Activated CD8-positive, alpha-beta memory T cell treated with anti-CD3 and anti-CD28 coated beads for 36 hours (primary cell): ENCODE measurements at regions not wholly inside any gene's neighbourhood (a gene's known extent, or its start where the extent isn't known, plus 50 kb on each side); places are given as distances from the start of the nearest gene placed in this dataset.

Experiments used
- CTCF ChIA-PET: fragments of 350-600 bp; sonication (Branson Sonifier 250); formaldehyde crosslinking; loops from one replicate; lab custom pipeline; 2021; ENCODE audit warnings: antibody characterized with exemption; lab: Charles Lee
- POLR2A ChIA-PET: fragments of 350-600 bp; sonication (Branson Sonifier 250); formaldehyde crosslinking; loops from one replicate; lab custom pipeline; 2021; ENCODE audit warnings: antibody characterized with exemption; lab: Charles Lee

DNA sequence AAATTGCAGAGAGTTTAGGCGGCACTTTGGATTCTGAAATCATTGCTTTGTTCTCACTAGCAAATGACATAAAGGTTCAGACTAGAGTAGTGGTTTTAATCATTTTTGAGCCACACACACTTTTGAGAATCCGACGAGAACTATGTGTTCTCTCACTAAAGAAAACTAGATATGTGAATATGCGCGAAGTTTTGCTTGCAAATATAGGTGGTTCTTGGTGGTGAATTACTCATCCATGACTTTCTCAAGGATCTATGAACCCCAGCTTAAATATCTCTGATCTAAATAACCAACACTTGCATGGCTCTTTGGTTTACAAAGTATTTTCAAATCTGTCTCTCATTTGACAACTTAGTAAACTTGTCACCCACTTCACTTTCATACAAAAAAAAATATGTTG is 54.8 kb downstream of the NOG start:
- POLR2A ChIA-PET: no interaction called here
- CTCF ChIA-PET: no interaction called here

DNA sequence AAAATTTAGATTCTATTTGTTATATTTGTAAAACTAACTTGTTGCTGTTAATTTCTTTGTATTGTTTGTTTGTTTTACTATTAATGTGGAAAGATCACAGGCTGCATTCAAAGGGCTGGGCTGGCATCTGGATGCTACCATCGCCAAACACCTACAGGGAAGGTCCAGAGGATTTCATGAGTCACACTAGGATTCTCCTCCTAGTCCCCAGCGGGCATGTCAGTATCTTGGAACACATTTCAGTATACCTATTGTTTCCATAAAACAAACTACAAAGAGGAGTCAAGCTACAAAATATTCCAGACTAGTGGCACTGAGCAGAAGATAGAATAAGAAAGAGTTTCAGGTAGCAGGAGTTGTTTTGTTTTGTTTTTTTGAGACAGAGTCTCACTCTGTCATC is 55.3 kb downstream of the NOG start:
- POLR2A ChIA-PET: no interaction called here
- CTCF ChIA-PET: no interaction called here

DNA sequence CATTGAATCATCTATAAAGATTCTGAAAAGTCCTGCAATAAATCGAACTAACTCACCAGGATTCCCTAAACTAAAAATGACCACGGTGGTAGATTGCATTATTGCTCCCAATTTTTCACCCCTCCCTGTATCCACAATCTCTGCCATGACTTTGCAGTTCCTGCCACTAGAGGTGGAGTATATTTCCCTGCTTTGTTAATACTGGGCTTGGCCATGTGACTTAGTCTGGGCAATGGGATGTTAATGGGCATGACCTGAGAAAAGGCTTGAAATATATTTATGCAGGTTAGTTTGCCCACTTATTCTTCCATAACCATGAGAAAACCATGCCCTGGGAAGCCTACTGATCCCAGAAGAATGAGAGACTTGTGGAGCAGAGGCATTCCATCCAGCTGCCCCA is 59.1 kb downstream of the NOG start:
- POLR2A ChIA-PET: no interaction called here

DNA sequence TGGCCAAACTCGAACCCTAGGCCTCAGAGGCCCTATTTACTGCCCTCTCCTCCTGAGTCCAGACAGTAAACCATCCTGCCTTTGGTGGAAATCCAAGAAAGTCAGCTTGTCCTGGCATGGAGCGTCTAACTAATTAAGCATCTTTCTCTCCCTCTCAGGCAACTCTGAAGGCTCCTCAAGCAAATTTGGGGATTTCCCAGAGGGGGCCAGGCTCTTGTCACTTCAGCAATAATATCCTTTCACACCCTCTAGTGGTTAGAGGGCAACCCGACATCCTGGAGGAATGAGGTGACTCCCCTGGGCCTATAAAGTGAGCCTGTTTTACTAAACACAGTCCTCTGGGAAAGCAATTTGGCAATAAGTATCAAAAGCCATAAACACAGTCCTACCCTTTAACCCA is 60.4 kb downstream of the NOG start:
- ChIA-PET POLR2A (no interaction called here), CTCF (interaction anchor here (0.9 to 1.8 kb wide), 2 partner anchors 32 to 61 kb away, joined by 3 read pairs; no protein-coding TSS in a partner anchor)

More for the DNA sequence above, 59.1 kb downstream of the NOG start:
- CTCF ChIA-PET: interaction anchor here (1.8 kb wide), 1 partner anchor 60 kb away, joined by 3 read pairs; no protein-coding TSS in a partner anchor

DNA sequence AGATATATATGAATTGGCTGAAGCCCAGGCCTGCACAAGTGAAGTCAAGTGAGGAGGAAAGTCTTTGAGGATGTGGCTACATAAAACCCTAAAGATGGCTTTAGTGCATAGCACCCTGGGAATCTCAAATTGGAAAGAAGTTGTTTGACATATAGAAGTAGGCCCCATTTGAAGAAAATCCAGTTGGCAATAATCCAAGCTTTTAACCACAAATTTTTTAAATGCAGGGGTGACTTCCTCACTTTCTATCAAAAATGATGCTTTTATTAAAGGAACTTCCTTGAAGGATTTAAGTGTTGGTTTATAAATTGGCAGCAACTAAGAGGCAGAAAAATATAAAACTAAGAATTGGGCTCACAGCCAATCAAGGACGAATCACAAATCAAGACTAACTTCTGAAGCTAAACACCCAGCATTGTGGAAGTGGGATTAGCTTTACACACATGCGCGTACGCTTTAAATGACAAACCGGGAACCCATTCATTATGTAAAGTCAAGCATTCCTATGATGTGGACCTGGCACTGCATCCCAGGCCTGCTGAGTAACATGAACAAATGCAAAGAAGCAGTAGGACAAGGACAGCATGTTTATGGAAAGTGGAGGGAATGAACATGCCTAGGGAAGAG is 63.3 kb downstream of the NOG start:
- POLR2A ChIA-PET: no interaction called here
- CTCF ChIA-PET: no interaction called here

GRCh38 chr17:56658648-56659047 is 65.1 kb downstream of the NOG start:
- POLR2A ChIA-PET: no interaction called here

DNA sequence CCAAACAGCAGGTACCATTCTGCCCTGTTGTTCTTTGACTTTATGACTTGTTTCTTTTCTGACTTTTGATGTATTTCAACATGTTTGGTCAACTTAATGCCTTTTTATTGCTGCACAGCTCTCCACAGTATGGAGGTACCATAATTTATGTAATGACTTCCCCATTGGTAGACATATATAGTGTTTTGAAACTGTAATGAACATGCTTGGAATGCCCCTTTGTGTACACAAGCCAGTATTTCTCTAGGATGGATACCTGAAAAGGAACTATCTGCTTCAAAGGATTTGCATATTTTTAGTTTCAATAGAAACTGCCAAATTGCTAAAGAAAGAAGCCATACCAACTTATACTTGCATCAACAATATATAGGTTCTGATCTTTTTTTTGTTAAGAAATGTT is 66.1 kb downstream of the NOG start:
- CTCF ChIA-PET: no interaction called here
- POLR2A ChIA-PET: no interaction called here

More at GRCh38 chr17:56658648-56659047, 65.1 kb downstream of the NOG start:
- CTCF ChIA-PET: no interaction called here

DNA sequence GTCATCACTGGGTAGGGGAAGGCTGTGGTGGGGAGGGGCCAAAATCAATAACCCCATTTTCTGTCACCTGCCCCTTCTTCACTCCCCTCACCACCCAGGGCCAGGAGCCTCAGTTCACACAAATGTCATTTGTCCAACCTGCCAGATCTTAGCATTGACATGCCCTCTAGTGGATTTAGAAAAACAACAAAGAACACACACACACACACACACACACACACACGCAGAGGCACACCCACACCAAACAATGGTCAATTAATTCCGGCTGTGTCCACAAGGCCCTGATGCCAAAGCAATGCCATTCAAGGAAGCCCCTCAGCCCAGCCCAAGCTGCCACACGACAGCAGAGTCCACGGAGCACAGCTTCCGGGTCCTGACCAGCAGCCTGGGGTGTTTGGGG is 68.4 kb downstream of the NOG start:
- CTCF ChIA-PET: no interaction called here
- POLR2A ChIA-PET: no interaction called here

GRCh38 chr17:56665864-56666263 is 72.4 kb downstream of the NOG start:
- ChIA-PET POLR2A (no interaction called here), CTCF (no interaction called here)

DNA sequence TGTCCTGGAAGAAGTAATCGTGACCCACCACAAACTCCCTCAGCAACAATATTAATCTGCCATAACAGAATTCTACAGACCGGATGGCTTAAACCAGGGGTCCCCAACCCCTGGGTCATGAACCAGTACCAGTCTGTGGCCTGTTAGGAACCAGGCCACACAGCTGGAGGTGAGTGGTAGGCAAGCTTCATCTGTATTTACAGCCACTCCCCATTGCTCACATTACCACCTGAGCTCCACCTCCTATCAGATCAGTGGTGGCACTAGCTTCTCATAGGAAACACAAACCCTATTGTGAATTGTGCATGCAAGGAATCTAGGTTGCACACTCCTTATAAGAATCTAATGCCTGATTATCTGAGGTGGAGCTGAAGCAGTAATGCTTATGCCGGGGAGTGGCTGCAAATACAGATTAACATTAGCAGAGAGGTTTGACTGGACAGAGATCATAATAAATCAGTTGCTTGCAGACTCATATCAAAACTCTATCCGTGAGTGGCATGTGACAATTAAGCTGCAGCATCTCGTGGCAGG is 74.5 kb downstream of the NOG start:
- ChIA-PET CTCF (no interaction called here), POLR2A (no interaction called here)

DNA sequence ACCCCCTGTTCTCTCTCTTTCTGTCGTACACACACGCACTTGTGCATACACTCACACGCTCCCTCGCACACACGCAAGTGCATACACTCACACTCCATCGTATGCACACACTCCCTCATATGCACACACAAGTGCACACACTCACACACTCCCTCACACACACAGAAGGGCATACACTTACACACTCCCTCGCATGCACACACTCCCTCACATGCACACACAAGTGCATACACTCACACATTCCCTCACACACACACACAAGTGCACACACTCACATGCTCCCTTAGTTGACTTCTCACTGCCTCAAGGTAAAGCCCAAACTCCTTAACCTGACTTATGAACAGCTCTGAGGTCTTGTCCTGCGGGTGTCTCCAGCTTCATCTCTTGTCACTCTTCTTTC is 78.7 kb downstream of the NOG start:
- POLR2A ChIA-PET: no interaction called here
- CTCF ChIA-PET: no interaction called here

- POLR2A ChIA-PET: no interaction called here
- CTCF ChIA-PET: no interaction called here
Observed at GRCh38 chr17:56674401-56674925, 81.0 kb downstream of the NOG start.

GRCh38 chr17:56675876-56676660 is 82.6 kb downstream of the NOG start:
- POLR2A ChIA-PET: no interaction called here
- CTCF ChIA-PET: interaction anchor here (1.1 to 2.3 kb wide), 2 partner anchors 40 to 103 kb away, joined by 3 to 9 read pairs; no protein-coding TSS in a partner anchor

GRCh38 chr17:56676810-56677209 is 83.3 kb downstream of the NOG start:
- ChIA-PET CTCF (interaction anchor here (1.1 to 2.3 kb wide), 2 partner anchors 39 to 103 kb away, joined by 3 to 9 read pairs; no protein-coding TSS in a partner anchor), POLR2A (no interaction called here)

DNA sequence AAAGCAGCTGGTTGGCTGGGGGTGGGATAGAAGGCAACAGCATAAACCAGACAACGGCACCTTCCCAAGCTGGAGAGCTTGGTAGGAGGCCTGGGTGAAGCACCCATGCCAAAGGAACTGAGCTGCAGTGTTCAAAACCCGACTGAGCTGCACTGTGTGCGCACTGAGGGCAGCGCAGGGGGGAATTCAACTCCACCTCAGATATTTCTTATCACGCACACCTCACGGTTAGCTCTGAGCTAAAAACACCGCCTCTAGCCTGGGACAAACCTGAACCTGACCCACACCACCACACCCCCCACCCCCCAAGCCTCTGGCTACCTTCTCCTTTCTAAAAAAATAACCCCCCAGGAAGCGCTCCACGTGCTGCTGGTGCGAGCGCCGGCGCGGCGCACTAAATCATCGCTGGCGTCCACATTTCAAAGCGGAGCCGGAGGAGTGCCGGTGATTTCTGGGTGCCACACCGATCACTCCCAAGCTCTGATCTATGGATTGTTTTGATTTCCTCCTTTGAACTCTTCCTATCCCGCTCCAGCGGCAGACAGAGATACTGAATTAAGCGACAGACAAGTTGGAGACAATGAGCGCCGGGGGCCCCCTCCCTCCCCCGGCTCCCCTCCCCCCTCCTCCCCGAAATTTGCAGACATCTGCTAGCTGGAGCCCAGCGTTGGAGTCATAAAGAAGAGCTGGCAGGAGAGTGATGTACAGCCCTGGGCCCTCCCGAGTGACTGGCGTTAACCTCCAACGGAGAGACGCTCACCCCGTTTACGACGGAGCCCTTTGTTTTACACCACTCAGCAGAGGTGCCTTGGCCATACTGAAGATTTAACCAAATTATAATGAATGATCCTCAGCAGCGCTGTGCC is 85.0 kb downstream of the NOG start:
- ChIA-PET CTCF (interaction anchor here (0.8 to 2.3 kb wide), 2 partner anchors 37 to 86 kb away, joined by 3 to 9 read pairs; no protein-coding TSS in a partner anchor), POLR2A (no interaction called here)

DNA sequence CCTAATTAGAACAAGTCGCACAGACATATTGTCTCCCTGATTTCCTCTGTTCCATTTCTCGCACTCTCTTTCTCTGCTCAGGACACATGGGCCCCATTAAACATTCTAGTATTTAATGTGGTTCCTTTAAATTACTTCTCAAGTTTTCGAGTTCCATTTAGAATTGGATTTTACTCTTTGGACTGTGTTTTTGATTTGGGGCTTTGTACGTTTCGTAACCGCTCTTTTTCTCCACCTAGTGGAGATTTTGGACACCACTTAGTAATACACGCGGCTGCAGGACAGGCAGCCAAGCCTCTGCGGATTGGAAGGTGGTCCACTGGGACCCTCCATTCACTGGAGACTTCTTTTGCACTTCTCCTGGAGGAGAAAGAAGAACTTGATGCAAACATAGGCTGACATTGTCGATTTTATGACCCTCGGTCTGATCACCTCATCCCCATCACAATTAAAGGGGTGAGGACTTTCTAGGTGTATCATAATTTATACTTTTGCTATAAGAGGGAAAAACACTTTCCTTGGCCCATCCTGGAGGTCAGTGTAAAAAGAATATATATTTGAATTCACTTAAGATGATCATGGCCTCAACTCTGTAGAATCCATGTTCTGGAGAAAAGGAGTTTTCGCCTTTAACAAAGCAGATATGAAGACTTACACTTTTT is 85.7 kb downstream of the NOG start:
- POLR2A ChIA-PET: no interaction called here
- CTCF ChIA-PET: interaction anchor here (1.3 kb wide), 1 partner anchor 36 kb away, joined by 4 read pairs; no protein-coding TSS in a partner anchor

- CTCF ChIA-PET: interaction anchor here (1.3 kb wide), 1 partner anchor 36 kb away, joined by 4 read pairs; no protein-coding TSS in a partner anchor
- POLR2A ChIA-PET: no interaction called here
Observed at GRCh38 chr17:56679777-56680422, 86.4 kb downstream of the NOG start.

GRCh38 chr17:56680676-56681075 is 87.2 kb downstream of the NOG start:
- POLR2A ChIA-PET: no interaction called here
- CTCF ChIA-PET: interaction anchor here (1.3 kb wide), 1 partner anchor 35 kb away, joined by 4 read pairs; no protein-coding TSS in a partner anchor
